Calu3 (cell line): ENCODE measurements at regions not wholly inside any gene's neighbourhood (a gene's known extent, or its start where the extent isn't known, plus 50 kb on each side); places are given as distances from the start of the nearest gene placed in this dataset.

Source experiments
- BruUV-seq: library from RNA; stranded (reverse); fragments of 400-500 nt; replicated peaks from 2 replicates; lab custom pipeline; 2021; lab: Mats Ljungman, UMichigan
- CTCF ChIA-PET: fragments of 300-600 bp; sonication (Branson Sonifier 250); formaldehyde crosslinking; loops from one replicate; lab custom pipeline; 2022; ENCODE audit warnings: antibody characterized with exemption; lab: Charles Lee
- DNase-seq: peaks from one replicate; pipeline ENCODE4 v3.0.0; 2022
- H3K27ac Mint-ChIP-seq: one replicate; pipeline ENCODE4 v1.8.0; 2022; ENCODE audit warnings: mixed read lengths; ENCODE audit not compliant: unreplicated experiment
- H3K27me3 Mint-ChIP-seq: one replicate; pipeline ENCODE4 v1.8.0; 2022; ENCODE audit warnings: mixed read lengths; ENCODE audit not compliant: unreplicated experiment
- H3K36me3 Mint-ChIP-seq: one replicate; pipeline ENCODE4 v1.8.0; 2022; ENCODE audit warnings: mild to moderate bottlenecking, moderate library complexity, mixed read lengths; ENCODE audit not compliant: insufficient read depth, unreplicated experiment
- H3K4me1 Mint-ChIP-seq: one replicate; pipeline ENCODE4 v1.8.0; 2022; ENCODE audit warnings: mild to moderate bottlenecking, low read depth, mixed read lengths; ENCODE audit not compliant: unreplicated experiment
- H3K4me3 Mint-ChIP-seq: one replicate; pipeline ENCODE4 v1.8.0; 2022; ENCODE audit warnings: mild to moderate bottlenecking, low read depth, moderate library complexity, mixed read lengths; ENCODE audit not compliant: unreplicated experiment
- H3K9me3 Mint-ChIP-seq: one replicate; pipeline ENCODE4 v1.8.0; 2022; ENCODE audit warnings: low read depth, mixed read lengths; ENCODE audit not compliant: unreplicated experiment
- intact Hi-C: fragments of 100-400 bp; cut with micrococcal nuclease; formaldehyde crosslinking; loops from one replicate; pipeline ENCODE4 v1.10.0; 2022; ENCODE audit not compliant: unreplicated experiment
- TF ChIP-seq, protein P1 (sequence below): fragments of 200-600 bp; IDR thresholded peaks from one replicate; pipeline ENCODE4 v1.8.0; 2022; ENCODE audit warnings: antibody characterized with exemption; ENCODE audit not compliant: unreplicated experiment

DNA sequence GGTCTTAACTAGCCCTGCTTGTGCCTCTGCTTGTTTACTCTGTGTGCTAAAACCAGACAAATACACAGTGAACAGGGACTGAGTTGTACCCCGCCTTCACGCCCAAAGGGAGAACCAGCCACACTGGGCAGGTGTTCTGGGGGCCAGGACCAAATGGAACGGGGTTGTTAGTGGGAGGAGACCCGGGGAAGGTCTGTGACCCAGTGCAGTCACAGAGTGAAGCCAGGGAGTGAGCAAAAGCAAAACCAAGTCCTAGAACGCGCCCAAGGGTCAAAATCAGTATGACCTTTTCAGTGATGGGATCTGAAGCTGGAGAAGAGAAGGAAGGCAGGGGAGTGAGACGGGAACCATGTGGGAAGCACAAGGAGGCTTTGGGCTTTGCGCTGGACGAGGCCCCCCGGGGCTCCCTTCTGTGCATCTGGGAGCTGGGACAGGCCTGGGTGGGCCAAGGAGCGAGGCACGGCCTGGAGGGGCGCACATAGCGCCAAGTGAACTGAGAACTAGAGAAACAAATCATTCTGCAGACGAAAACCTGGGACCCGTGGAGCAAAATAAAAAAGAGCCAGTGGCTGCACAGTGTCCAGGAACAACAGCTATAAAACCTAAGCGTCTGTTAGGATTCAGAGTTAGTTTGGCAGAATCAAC is 78.3 kb upstream of the ALDH1A3 start:
- intact Hi-C loops = no loop called here
- no peak overlapping the region for H3K27ac Mint-ChIP-seq
- DNase-seq = no peak
- H3K4me1 Mint-ChIP-seq = no peaks in the 10 kb centered on the region
- no TSS peak for BruUV-seq
- CTCF ChIA-PET = no interaction called here
- H3K36me3 Mint-ChIP-seq = peaks cover 4% of the 10 kb centered on the region
- TF ChIP-seq, protein P1, sequence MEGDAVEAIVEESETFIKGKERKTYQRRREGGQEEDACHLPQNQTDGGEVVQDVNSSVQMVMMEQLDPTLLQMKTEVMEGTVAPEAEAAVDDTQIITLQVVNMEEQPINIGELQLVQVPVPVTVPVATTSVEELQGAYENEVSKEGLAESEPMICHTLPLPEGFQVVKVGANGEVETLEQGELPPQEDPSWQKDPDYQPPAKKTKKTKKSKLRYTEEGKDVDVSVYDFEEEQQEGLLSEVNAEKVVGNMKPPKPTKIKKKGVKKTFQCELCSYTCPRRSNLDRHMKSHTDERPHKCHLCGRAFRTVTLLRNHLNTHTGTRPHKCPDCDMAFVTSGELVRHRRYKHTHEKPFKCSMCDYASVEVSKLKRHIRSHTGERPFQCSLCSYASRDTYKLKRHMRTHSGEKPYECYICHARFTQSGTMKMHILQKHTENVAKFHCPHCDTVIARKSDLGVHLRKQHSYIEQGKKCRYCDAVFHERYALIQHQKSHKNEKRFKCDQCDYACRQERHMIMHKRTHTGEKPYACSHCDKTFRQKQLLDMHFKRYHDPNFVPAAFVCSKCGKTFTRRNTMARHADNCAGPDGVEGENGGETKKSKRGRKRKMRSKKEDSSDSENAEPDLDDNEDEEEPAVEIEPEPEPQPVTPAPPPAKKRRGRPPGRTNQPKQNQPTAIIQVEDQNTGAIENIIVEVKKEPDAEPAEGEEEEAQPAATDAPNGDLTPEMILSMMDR = no peak
- no peak overlapping the region for H3K4me3 Mint-ChIP-seq
- no peaks in the 10 kb centered on the region for H3K9me3 Mint-ChIP-seq
- no peaks in the 10 kb centered on the region for H3K27me3 Mint-ChIP-seq

DNA sequence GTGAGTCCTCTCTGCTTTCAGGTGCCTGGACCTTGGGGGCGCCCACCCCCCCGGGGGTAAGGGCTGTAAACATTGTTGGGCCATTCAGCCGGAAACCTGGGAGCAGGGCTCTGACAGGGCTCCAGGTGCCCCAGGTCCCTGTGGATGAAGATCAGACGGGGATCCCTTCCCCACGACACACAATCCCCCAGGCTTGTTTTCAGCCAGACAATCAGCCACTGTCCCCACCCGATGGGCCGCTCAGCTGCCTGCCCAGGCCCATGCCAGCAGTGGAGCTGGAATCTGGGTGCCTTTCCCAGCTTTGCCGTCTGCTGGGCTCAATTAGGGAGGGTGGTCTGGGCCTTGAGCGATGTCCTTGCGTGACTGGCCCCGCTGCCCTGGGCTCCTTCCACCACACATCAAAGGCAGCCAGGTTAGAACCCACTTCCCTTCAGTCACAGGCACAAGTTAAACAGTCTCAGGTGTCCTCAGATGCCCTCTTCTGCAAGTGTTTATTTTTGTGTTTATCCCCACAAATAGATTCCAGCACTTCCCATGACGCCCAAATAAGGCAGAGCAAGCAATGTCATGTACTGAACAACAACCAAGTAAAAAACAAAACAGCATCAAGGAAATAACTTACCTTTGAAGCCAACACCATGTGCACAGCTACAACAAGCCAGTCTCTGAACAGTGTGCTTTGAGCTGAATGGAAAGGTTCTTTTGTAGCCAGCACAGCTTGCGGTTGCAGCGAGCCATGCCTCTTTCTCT is 77.0 kb upstream of the ALDH1A3 start:
- intact Hi-C loops = no loop called here
- Mint-ChIP-seq H3K27me3 (no peaks in the 10 kb centered on the region), H3K27ac (no peak overlapping the region), H3K4me3 (no peak overlapping the region), H3K9me3 (no peaks in the 10 kb centered on the region), H3K4me1 (no peaks in the 10 kb centered on the region), H3K36me3 (peaks cover 4% of the 10 kb centered on the region)
- no peak for DNase-seq
- CTCF ChIA-PET = no interaction called here
- no TSS peak for BruUV-seq
- TF ChIP-seq, protein P1 = no peak

DNA sequence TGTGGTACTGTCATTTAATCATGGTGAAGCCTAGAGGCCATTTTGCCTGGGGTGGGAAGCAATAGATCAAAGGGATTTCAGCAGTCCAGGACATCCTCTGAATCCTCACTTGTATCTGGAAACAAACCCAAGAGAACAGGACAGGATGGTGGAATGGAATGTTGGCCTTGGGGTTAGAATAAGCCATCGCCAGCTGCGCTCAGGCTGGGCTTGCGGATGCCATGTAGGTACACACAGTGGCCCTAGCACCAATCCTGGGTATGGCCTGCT is 76.5 kb upstream of the ALDH1A3 start:
- Mint-ChIP-seq H3K4me3 (no peak overlapping the region), H3K27ac (no peak overlapping the region), H3K9me3 (no peaks in the 10 kb centered on the region), H3K27me3 (no peaks in the 10 kb centered on the region), H3K36me3 (peaks cover 4% of the 10 kb centered on the region), H3K4me1 (no peaks in the 10 kb centered on the region)
- TF ChIP-seq, protein P1 = no peak
- CTCF ChIA-PET = no interaction called here
- no TSS peak for BruUV-seq
- intact Hi-C loops = no loop called here
- no peak for DNase-seq

DNA sequence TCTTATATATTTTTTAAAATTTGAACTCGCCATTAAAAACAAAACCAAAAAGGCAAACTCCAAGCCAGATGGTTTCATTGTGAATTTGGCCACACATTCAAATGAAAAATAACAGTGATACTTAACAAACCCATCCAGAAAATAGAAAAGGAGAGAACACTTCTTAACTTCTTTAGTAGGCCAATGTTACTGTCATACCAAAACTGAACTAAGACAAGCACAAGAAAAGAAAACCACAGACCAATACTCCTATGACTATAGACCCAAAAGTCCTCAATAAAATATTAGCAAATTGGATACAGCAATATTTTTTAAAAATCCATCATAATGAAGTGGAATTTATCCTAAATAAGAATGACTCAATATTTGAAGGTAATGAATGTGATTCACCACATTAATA is 73.5 kb upstream of the ALDH1A3 start:
- H3K4me1 Mint-ChIP-seq = peaks cover 9% of the 10 kb centered on the region
- intact Hi-C loops = no loop called here
- peaks cover 4% of the 10 kb centered on the region for H3K36me3 Mint-ChIP-seq
- TF ChIP-seq, protein P1 = no peak
- no peak for DNase-seq
- no peaks in the 10 kb centered on the region for H3K27me3 Mint-ChIP-seq
- H3K4me3 Mint-ChIP-seq = no peak overlapping the region
- peaks cover 3% of the 10 kb centered on the region for H3K9me3 Mint-ChIP-seq
- no TSS peak for BruUV-seq
- no peak overlapping the region for H3K27ac Mint-ChIP-seq
- CTCF ChIA-PET = no interaction called here
